Esophagus (tissue), 2 donors: ENCODE measurements at regions not wholly inside any gene's neighbourhood (a gene's known extent, or its start where the extent isn't known, plus 50 kb on each side); places are given as distances from the start of the nearest gene placed in this dataset.

Experiments used
- H3K27ac ChIP-seq, 2 donors: one replicate each; pipeline ENCODE4 v1.5.1; 2013; ENCODE audit warnings: low read depth in 2 of 2, mild to moderate bottlenecking in 2 of 2, inconsistent platforms in 1 of 2, low read length in 1 of 2, moderate library complexity in 1 of 2
- H3K27me3 ChIP-seq, 2 donors: one replicate each; pipeline ENCODE4 v1.6.1; 2013; ENCODE audit warnings: low read length in 2 of 2, control low read depth in 1 of 2, mild to moderate bottlenecking in 1 of 2; ENCODE audit not compliant: insufficient read depth in 2 of 2, control insufficient read depth in 1 of 2
- H3K36me3 ChIP-seq, 2 donors: one replicate each; pipeline ENCODE4 v1.6.1; 2013; ENCODE audit warnings: low read length in 1 of 2; ENCODE audit not compliant: control insufficient read depth in 2 of 2, insufficient read depth in 2 of 2
- H3K4me1 ChIP-seq, 2 donors: one replicate each; pipeline ENCODE4 v1.6.1; 2013; ENCODE audit warnings: low read length in 1 of 2; ENCODE audit not compliant: control insufficient read depth in 2 of 2, insufficient read depth in 2 of 2
- H3K4me3 ChIP-seq, 2 donors: one replicate each; pipeline ENCODE4 v1.5.1; 2013; ENCODE audit warnings: low read length in 2 of 2, mild to moderate bottlenecking in 2 of 2, low read depth in 1 of 2, moderate library complexity in 1 of 2
- H3K9me3 ChIP-seq, 2 donors: one replicate each; pipeline ENCODE4 v1.6.1; 2013; ENCODE audit warnings: mild to moderate bottlenecking in 2 of 2, low read depth in 1 of 2, low read length in 1 of 2, moderate library complexity in 1 of 2; ENCODE audit not compliant: control insufficient read depth in 2 of 2, insufficient read depth in 1 of 2
- WGBS, 2 donors: extraction: QIAGEN DNeasy Blood & Tissue Kit; methylation state at CpG; one replicate each; pipeline ENCODE4 v1.1.7; 2013; 5-methylcytosine and 5-hydroxymethylcytosine counted together
- donor health status: healthy with polysubstance abuse.
- donor health status: Bipolar disorder and iron deficiency.

GRCh38 chr1:218711001-218711400 lies 365.9 kb downstream of the TGFB2 start:
- Histone ChIP-seq H3K27ac (no peak overlapping the region), H3K27me3 (no peaks in the 10 kb centered on the region), H3K36me3 (no peaks in the 10 kb centered on the region), H3K4me1 (no peaks in the 10 kb centered on the region), H3K4me3 (no peak overlapping the region), H3K9me3 (no peaks in the 10 kb centered on the region)
- 72 to 80% methylated on average over 1 of the region's 1 CpG for WGBS, 2 donors

- Histone ChIP-seq H3K4me3 (no peak overlapping the region), H3K27ac (no peak overlapping the region)
- 50 to 56% methylated on average over 9 of the region's 9 CpGs for WGBS, 2 donors
Measured at GRCh38 chr1:218711884-218712674, 366.9 kb downstream of the TGFB2 start.

GRCh38 chr1:218712677-218713076 lies 367.5 kb downstream of the TGFB2 start:
- whole genome bisulfite sequencing, 2 donors, result 78 to 88% methylated on average over 5 of the region's 5 CpGs
- no peaks in the 10 kb centered on the region for H3K27me3 ChIP-seq
- no peaks in the 10 kb centered on the region for H3K4me1 ChIP-seq
- H3K4me3 ChIP-seq, result no peak overlapping the region
- no peak overlapping the region for H3K27ac ChIP-seq
- H3K36me3 ChIP-seq, result no peaks in the 10 kb centered on the region
- H3K9me3 ChIP-seq, result no peaks in the 10 kb centered on the region

More at GRCh38 chr1:218711884-218712674, 366.9 kb downstream of the TGFB2 start:
- Histone ChIP-seq H3K9me3 (no peaks in the 10 kb centered on the region), H3K4me1 (no peaks in the 10 kb centered on the region), H3K36me3 (no peaks in the 10 kb centered on the region), H3K27me3 (no peaks in the 10 kb centered on the region)

- WGBS, 2 donors, result 88 to 93% methylated on average over 3 of the region's 3 CpGs
- Histone ChIP-seq H3K4me1 (no peaks in the 10 kb centered on the region), H3K9me3 (no peaks in the 10 kb centered on the region), H3K36me3 (no peaks in the 10 kb centered on the region), H3K27ac (no peak overlapping the region), H3K4me3 (no peak overlapping the region), H3K27me3 (no peaks in the 10 kb centered on the region)
Measured at GRCh38 chr1:218715961-218716669, 371.0 kb downstream of the TGFB2 start.

- Histone ChIP-seq H3K27me3 (no peaks in the 10 kb centered on the region), H3K27ac (no peak overlapping the region), H3K4me1 (no peaks in the 10 kb centered on the region), H3K36me3 (no peaks in the 10 kb centered on the region), H3K9me3 (no peaks in the 10 kb centered on the region), H3K4me3 (no peak overlapping the region)
- 10 to 12% methylated on average over 1 of the region's 1 CpG for WGBS, 2 donors
Measured at GRCh38 chr1:218717575-218717974, 372.4 kb downstream of the TGFB2 start.

- no peak overlapping the region for H3K27ac ChIP-seq
- WGBS, 2 donors, result 78 to 85% methylated on average over 3 of the region's 3 CpGs
- no peaks in the 10 kb centered on the region for H3K4me1 ChIP-seq
Measured at GRCh38 chr1:218718206-218718605, 373.1 kb downstream of the TGFB2 start.

GRCh38 chr1:218718977-218719376 lies 373.8 kb downstream of the TGFB2 start:
- Histone ChIP-seq H3K9me3 (no peaks in the 10 kb centered on the region), H3K4me1 (no peaks in the 10 kb centered on the region), H3K4me3 (no peak overlapping the region), H3K36me3 (no peaks in the 10 kb centered on the region), H3K27me3 (no peaks in the 10 kb centered on the region), H3K27ac (no peak overlapping the region)
- WGBS, 2 donors, result 80 to 83% methylated on average over 4 of the region's 4 CpGs

More at GRCh38 chr1:218718206-218718605, 373.1 kb downstream of the TGFB2 start:
- no peak overlapping the region for H3K4me3 ChIP-seq
- no peaks in the 10 kb centered on the region for H3K9me3 ChIP-seq
- no peaks in the 10 kb centered on the region for H3K36me3 ChIP-seq
- H3K27me3 ChIP-seq, result no peaks in the 10 kb centered on the region

GRCh38 chr1:218728898-218729565 lies 383.9 kb downstream of the TGFB2 start:
- Histone ChIP-seq H3K4me1 (no peaks in the 10 kb centered on the region), H3K27me3 (no peaks in the 10 kb centered on the region), H3K27ac (no peak overlapping the region), H3K36me3 (no peaks in the 10 kb centered on the region), H3K9me3 (no peaks in the 10 kb centered on the region), H3K4me3 (no peak overlapping the region)
- WGBS, 2 donors, result 31 to 32% methylated on average over 1 of the region's 1 CpG

- Histone ChIP-seq H3K27ac (no peak overlapping the region), H3K4me3 (no peak overlapping the region), H3K36me3 (no peaks in the 10 kb centered on the region), H3K4me1 (no peaks in the 10 kb centered on the region), H3K27me3 (no peaks in the 10 kb centered on the region), H3K9me3 (no peaks in the 10 kb centered on the region)
Measured at GRCh38 chr1:218735436-218736032, 390.4 kb downstream of the TGFB2 start.
